ENCODE measurements at regions not wholly inside any gene's neighbourhood (a gene's known extent, or its start where the extent isn't known, plus 50 kb on each side); places are given as distances from the start of the nearest gene placed in this dataset.
"Not testable (repeated sequence)": the region's sequence is repeated elsewhere in the genome, so short reads cannot be mapped to it uniquely, and the experiment has no call there.

DNA sequence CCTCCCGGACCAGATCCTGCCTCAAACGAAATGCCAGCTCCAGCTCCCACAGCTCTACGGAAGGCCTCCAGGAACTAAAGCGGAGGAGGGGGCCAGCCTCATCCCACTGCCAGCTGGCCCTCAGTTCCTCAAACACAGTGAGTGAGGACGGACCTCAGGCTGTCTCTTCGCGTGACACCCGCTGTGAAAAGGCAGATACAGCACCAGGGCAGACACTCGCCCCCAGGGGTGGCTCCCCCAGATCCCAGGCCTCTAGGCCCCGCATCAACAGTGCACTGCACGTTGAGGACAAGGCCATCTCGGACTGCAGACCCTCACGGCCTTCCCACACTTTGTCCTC is 149.9 kb upstream of the C1QTNF3 start:
- not testable (repeated sequence) for H3K4me2 ChIP-seq (ENCODE audit: low read length); H3K9ac ChIP-seq (ENCODE audit: low read length); H4K20me1 ChIP-seq (ENCODE audit: insufficient read depth, low read length); H3K36me3 ChIP-seq (replicated peaks; ENCODE audit: low read depth, low read length); H3K27me3 ChIP-seq (ENCODE audit: low read depth, low read length); H3K79me2 ChIP-seq (ENCODE audit: low read length); H3K4me3 ChIP-seq (ENCODE audit: low read length); H2AFZ ChIP-seq (ENCODE audit: low read depth, low read length); H3K4me1 ChIP-seq (ENCODE audit: low read length); H3K27ac ChIP-seq (ENCODE audit: low read length); H3K9me3 ChIP-seq (ENCODE audit: insufficient read depth, low read length)

DNA sequence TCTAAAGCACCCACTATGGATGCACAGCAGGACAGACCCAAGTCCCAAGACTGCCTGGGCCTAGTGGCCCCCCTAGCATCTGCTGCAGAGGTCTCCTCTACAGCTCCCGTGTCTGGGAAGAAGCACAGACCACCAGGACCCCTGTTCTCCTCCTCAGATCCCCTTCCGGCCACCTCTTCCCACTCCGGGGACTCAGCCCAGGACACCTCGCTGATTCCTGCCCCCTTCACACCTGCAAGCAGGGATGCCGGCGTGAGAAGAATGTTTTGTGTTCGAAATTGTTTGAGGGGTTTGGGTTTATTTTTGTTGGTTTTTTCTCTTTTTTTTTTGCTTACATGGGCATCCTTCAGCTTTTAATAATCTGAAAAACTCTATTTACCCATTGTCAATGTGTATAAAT is 150.3 kb upstream of the C1QTNF3 start:
- H3K27ac ChIP-seq (ENCODE audit: low read length); H3K9me3 ChIP-seq (ENCODE audit: insufficient read depth, low read length); H3K4me2 ChIP-seq (ENCODE audit: low read length); H3K9ac ChIP-seq (ENCODE audit: low read length); H2AFZ ChIP-seq (ENCODE audit: low read depth, low read length); H3K27me3 ChIP-seq (ENCODE audit: low read depth, low read length); H3K36me3 ChIP-seq (replicated peaks; ENCODE audit: low read depth, low read length); H4K20me1 ChIP-seq (ENCODE audit: insufficient read depth, low read length); H3K4me1 ChIP-seq (ENCODE audit: low read length); H3K79me2 ChIP-seq (ENCODE audit: low read length); H3K4me3 ChIP-seq (ENCODE audit: low read length): not testable (repeated sequence)

DNA sequence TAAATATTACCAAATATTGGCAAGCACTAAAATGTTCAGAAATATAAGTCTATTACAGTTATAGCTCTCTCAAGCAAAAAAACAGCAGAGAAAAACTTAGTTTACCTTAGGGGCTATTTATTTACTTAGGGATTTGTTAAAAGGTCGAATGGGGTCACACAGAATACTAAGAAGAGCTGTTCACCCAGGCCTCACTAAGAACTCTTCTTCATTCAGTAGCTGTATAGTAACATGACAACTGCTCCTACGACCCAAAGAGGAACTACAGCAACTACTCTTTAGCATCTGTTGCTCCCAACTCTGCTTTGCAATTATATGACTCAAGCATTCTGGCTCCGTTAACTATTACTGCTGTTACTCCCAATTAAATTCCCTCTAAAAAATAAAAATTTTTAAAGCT is 150.8 kb upstream of the C1QTNF3 start:
- H3K4me3 ChIP-seq (ENCODE audit: low read length); H3K36me3 ChIP-seq (replicated peaks; ENCODE audit: low read depth, low read length); H4K20me1 ChIP-seq (ENCODE audit: insufficient read depth, low read length); H3K27me3 ChIP-seq (ENCODE audit: low read depth, low read length); H3K9me3 ChIP-seq (ENCODE audit: insufficient read depth, low read length); H3K4me1 ChIP-seq (ENCODE audit: low read length); H3K79me2 ChIP-seq (ENCODE audit: low read length); H3K9ac ChIP-seq (ENCODE audit: low read length); H2AFZ ChIP-seq (ENCODE audit: low read depth, low read length); H3K27ac ChIP-seq (ENCODE audit: low read length); H3K4me2 ChIP-seq (ENCODE audit: low read length): not testable (repeated sequence)

DNA sequence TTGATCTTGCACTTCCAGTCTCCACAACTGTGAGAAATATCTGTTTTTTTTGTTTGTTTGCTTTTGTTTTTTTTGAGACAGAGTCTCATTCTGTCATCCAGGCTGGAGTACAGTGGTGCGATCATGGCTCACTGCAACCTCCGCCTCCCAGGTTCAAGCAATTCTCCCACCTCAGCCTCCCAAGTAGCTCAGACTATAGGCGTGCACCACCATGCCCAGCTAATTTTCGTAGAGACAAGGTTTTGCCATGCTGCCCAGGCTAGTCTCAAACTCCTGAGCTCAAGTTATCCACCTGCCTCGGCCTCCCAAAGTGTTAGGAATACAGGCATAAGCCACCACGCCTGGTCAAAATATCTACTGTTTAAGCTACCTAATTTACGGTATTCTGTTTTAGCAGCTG is 153.1 kb upstream of the C1QTNF3 start:
- H3K4me1 ChIP-seq (ENCODE audit: low read length); H3K79me2 ChIP-seq (ENCODE audit: low read length); H3K4me3 ChIP-seq (ENCODE audit: low read length); H3K9me3 ChIP-seq (ENCODE audit: insufficient read depth, low read length); H2AFZ ChIP-seq (ENCODE audit: low read depth, low read length); H3K36me3 ChIP-seq (replicated peaks; ENCODE audit: low read depth, low read length); H4K20me1 ChIP-seq (ENCODE audit: insufficient read depth, low read length); H3K9ac ChIP-seq (ENCODE audit: low read length); H3K4me2 ChIP-seq (ENCODE audit: low read length); H3K27ac ChIP-seq (ENCODE audit: low read length); H3K27me3 ChIP-seq (ENCODE audit: low read depth, low read length): not testable (repeated sequence)

DNA sequence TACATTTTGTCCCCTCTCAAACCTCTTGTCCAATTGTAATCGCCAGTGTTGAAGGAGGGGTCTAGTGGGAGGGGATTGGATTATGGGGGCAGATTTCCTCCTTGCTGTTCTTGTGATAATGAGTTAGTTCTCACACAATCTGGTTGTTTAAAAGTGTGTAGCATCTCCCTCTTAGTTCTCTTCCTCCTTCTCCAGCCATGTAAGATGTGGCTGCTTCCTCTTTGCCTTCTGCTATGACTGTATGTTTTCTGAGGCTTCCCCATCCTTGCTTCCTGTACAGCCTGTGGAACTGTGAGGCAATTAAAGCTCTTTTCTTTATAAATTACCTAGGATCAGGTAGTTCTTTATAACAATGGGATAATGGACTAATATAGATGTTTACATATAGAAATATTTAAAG is 162.3 kb upstream of the C1QTNF3 start:
- not testable (repeated sequence) for H3K36me3 ChIP-seq (replicated peaks; ENCODE audit: low read depth, low read length); H3K27ac ChIP-seq (ENCODE audit: low read length); H3K9ac ChIP-seq (ENCODE audit: low read length); H3K9me3 ChIP-seq (ENCODE audit: insufficient read depth, low read length); H3K79me2 ChIP-seq (ENCODE audit: low read length); H2AFZ ChIP-seq (ENCODE audit: low read depth, low read length); H3K27me3 ChIP-seq (ENCODE audit: low read depth, low read length); H3K4me3 ChIP-seq (ENCODE audit: low read length); H3K4me2 ChIP-seq (ENCODE audit: low read length); H4K20me1 ChIP-seq (ENCODE audit: insufficient read depth, low read length); H3K4me1 ChIP-seq (ENCODE audit: low read length)

DNA sequence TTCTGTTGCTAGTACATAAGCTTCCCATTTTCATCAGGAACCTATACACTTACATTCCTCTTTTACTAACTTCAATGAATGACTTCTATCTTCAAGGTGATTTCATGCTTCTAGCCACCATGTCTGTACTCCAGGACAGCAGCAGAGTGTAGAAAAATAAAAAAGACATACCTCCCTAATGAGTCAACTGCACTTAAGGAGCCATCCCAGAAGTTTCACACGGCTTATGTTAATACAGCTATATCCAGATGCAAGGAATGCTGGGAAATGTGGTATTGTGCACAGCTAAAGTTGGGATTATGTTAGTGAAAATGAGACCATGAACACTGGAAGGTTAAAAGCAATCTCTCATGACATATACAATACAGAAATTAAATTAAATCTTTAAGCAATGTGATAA is 174.4 kb upstream of the C1QTNF3 start:
- H2AFZ ChIP-seq (ENCODE audit: low read depth, low read length); H3K36me3 ChIP-seq (replicated peaks; ENCODE audit: low read depth, low read length); H3K4me3 ChIP-seq (ENCODE audit: low read length); H3K27ac ChIP-seq (ENCODE audit: low read length); H3K9me3 ChIP-seq (ENCODE audit: insufficient read depth, low read length); H3K4me2 ChIP-seq (ENCODE audit: low read length); H3K79me2 ChIP-seq (ENCODE audit: low read length); H3K4me1 ChIP-seq (ENCODE audit: low read length); H3K27me3 ChIP-seq (ENCODE audit: low read depth, low read length); H4K20me1 ChIP-seq (ENCODE audit: insufficient read depth, low read length); H3K9ac ChIP-seq (ENCODE audit: low read length): not testable (repeated sequence)

DNA sequence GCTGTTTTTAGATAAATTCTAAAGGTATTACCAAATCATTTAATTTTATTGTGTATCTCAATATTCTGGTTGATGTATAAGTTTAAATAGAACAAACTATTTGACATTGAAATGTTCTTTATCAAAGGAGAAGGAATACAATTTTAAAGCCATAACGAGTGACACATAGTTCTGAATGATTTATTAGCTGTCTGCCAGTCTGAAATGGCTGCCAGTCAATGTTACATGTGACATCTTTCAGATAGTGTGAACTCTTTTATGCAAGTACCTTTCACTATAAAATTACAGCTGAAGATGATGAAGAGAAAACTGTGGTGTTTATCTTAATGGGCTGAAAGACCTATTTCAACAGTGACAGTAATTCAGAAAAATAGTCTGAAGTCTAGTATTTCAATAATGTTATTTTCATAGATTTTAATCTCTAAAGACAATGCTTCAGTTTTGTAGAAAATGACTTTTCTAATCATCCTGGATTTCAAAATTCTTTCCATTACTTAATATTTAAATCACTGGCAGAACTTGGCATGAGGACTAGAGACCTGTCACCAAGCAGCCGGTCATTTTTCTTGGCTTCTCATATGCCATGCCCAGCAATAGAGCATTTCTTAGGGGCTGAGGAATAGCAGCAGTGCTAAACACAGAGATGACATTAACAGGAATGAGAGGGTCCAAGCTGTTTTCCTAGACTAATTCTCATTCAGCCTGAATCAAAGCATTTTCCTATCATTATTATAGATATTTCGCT is 178.5 kb upstream of the C1QTNF3 start:
- H3K36me3 ChIP-seq (replicated peaks; ENCODE audit: low read depth, low read length); H3K27me3 ChIP-seq (ENCODE audit: low read depth, low read length); H2AFZ ChIP-seq (ENCODE audit: low read depth, low read length); H3K4me2 ChIP-seq (ENCODE audit: low read length); H3K79me2 ChIP-seq (ENCODE audit: low read length); H3K4me3 ChIP-seq (ENCODE audit: low read length); H4K20me1 ChIP-seq (ENCODE audit: insufficient read depth, low read length); H3K9ac ChIP-seq (ENCODE audit: low read length); H3K4me1 ChIP-seq (ENCODE audit: low read length); H3K27ac ChIP-seq (ENCODE audit: low read length); H3K9me3 ChIP-seq (ENCODE audit: insufficient read depth, low read length): not testable (repeated sequence)

DNA sequence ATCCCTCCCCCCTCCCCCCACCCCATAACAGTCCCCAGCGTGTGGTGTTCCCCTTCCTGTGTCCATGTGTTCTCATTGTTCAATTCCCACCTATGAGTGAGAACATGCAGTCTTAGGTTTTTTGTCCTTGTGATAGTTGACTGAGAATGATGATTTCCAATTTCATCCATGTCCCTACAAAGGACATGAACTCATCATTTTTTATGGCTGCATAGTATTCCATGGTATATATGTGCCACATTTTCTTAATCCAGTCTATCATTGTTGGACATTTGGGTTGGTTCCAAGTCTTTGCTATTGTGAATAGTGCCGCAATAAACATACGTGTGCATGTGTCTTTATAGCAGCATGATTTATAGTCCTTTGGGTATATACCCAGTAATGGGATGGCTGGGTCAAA is 180.1 kb upstream of the C1QTNF3 start:
- H3K4me3 ChIP-seq (ENCODE audit: low read length); H3K9ac ChIP-seq (ENCODE audit: low read length); H3K36me3 ChIP-seq (replicated peaks; ENCODE audit: low read depth, low read length); H3K27ac ChIP-seq (ENCODE audit: low read length); H2AFZ ChIP-seq (ENCODE audit: low read depth, low read length); H3K27me3 ChIP-seq (ENCODE audit: low read depth, low read length); H3K79me2 ChIP-seq (ENCODE audit: low read length); H3K9me3 ChIP-seq (ENCODE audit: insufficient read depth, low read length); H3K4me1 ChIP-seq (ENCODE audit: low read length); H3K4me2 ChIP-seq (ENCODE audit: low read length); H4K20me1 ChIP-seq (ENCODE audit: insufficient read depth, low read length): not testable (repeated sequence)

DNA sequence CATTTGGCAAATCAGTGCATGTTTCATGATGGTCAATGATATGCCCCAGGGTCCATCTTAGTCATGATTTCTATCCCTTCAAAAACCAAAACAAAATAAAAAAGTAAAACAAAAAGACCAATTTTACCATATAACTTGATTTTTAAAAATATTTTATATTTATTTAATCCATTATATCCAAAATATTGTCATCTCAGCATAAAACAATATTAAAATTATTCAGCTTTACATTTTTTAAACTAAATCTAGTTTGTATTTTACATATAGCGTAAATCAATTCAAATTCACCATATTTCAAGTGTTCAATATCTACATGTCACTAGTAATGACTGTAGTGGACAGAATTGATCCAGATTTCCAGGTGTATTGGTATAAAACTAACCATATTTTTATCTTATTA is 187.4 kb upstream of the C1QTNF3 start:
- H2AFZ ChIP-seq (ENCODE audit: low read depth, low read length); H3K4me2 ChIP-seq (ENCODE audit: low read length); H3K36me3 ChIP-seq (replicated peaks; ENCODE audit: low read depth, low read length); H3K4me3 ChIP-seq (ENCODE audit: low read length); H3K9ac ChIP-seq (ENCODE audit: low read length); H3K27me3 ChIP-seq (ENCODE audit: low read depth, low read length); H3K9me3 ChIP-seq (ENCODE audit: insufficient read depth, low read length); H3K79me2 ChIP-seq (ENCODE audit: low read length); H3K27ac ChIP-seq (ENCODE audit: low read length); H3K4me1 ChIP-seq (ENCODE audit: low read length); H4K20me1 ChIP-seq (ENCODE audit: insufficient read depth, low read length): not testable (repeated sequence)

DNA sequence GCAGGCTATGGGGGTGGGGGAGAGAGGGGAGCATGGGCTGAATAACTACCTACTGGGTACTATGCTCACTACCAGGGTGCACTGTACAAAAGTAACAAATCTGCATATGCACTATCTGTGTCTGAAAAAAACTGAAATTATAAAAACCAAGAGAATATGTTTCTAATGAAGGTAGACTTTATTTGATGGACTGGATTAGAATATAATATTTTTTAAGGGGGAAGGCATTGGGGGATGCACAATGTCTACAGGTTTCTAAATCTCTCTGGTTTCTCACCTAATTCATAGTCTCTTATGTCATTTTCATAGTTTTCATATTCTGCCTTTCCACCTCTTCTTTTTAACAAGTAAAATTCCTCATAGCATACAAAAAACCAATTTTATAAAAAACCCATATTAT is 200.8 kb upstream of the C1QTNF3 start:
- Histone ChIP-seq H3K4me2 (ENCODE audit: low read length) (peak overlapping the region; percentile 24; the same call in 1 of the 2 replicates), H3K9ac (ENCODE audit: low read length) (peak overlapping the region; percentile 39), H3K4me3 (ENCODE audit: low read length) (peak overlapping the region; percentile 65)
- H3K4me1 ChIP-seq (ENCODE audit: low read length); H3K27me3 ChIP-seq (ENCODE audit: low read depth, low read length); H3K36me3 ChIP-seq (replicated peaks; ENCODE audit: low read depth, low read length); H4K20me1 ChIP-seq (ENCODE audit: insufficient read depth, low read length); H3K9me3 ChIP-seq (ENCODE audit: insufficient read depth, low read length); H3K79me2 ChIP-seq (ENCODE audit: low read length); H3K27ac ChIP-seq (ENCODE audit: low read length); H2AFZ ChIP-seq (ENCODE audit: low read depth, low read length): not testable (repeated sequence)

Data from OCI-LY3 (cell line).